Stimulated activated CD4-positive, alpha-beta T cell treated with anti-CD3 and anti-CD28 coated beads, TNF-alpha, amount 100 ng/mL, for 48 hours (primary cell): ENCODE measurements at regions not wholly inside any gene's neighbourhood (a gene's known extent, or its start where the extent isn't known, plus 50 kb on each side); places are given as distances from the start of the nearest gene placed in this dataset.

Source experiments
- DNase-seq, 3 donors: peaks; one replicate each; pipeline ENCODE4 v3.0.0-alpha.2; 2020; ENCODE audit warnings: low read depth in 3 of 3

GRCh38 chr2:88832992-88833389, 141.5 kb downstream of the RPIA start:
- no peak for DNase-seq

- no peak for DNase-seq
Measured at GRCh38 chr2:88834376-88834775, 142.9 kb downstream of the RPIA start.

GRCh38 chr2:88834866-88835265, 143.4 kb downstream of the RPIA start:
- DNase-seq, result no peak

- no peak for DNase-seq
Measured at GRCh38 chr2:88835726-88836125, 144.3 kb downstream of the RPIA start.

GRCh38 chr2:88836351-88836750, 144.9 kb downstream of the RPIA start:
- DNase-seq, result no peak

GRCh38 chr2:88837511-88838160, 146.2 kb downstream of the RPIA start:
- DNase-seq, result no peak

- DNase-seq, result no peak
Measured at GRCh38 chr2:88838165-88838635, 146.7 kb downstream of the RPIA start.

GRCh38 chr2:88841224-88841929, 149.9 kb downstream of the RPIA start:
- DNase-seq, result no peak

GRCh38 chr2:88842656-88843460, 151.4 kb downstream of the RPIA start:
- DNase-seq, result no peak

- no peak for DNase-seq
Measured at GRCh38 chr2:88843651-88844050, 152.2 kb downstream of the RPIA start.

- DNase-seq, result no peak
Measured at GRCh38 chr2:88844960-88845359, 153.5 kb downstream of the RPIA start.

- DNase-seq, result no peak
Measured at GRCh38 chr2:88845772-88846661, 154.5 kb downstream of the RPIA start.

- DNase-seq, result no peak
Measured at GRCh38 chr2:88852753-88853402, 161.4 kb downstream of the RPIA start.

GRCh38 chr2:88853403-88853790, 161.9 kb downstream of the RPIA start:
- no peak for DNase-seq

GRCh38 chr2:88854528-88854927, 163.1 kb downstream of the RPIA start:
- DNase-seq, result no peak

- no peak for DNase-seq
Measured at GRCh38 chr2:88855620-88856408, 164.3 kb downstream of the RPIA start.

GRCh38 chr2:88856409-88857135, 165.1 kb downstream of the RPIA start:
- DNase-seq, result no peak

GRCh38 chr2:88857274-88857741, 165.8 kb downstream of the RPIA start:
- no peak for DNase-seq

GRCh38 chr2:88857951-88858411, 166.5 kb downstream of the RPIA start:
- DNase-seq, result no peak
